Endothelial cell (in vitro differentiated cells): ENCODE measurements at regions not wholly inside any gene's neighbourhood (a gene's known extent, or its start where the extent isn't known, plus 50 kb on each side); places are given as distances from the start of the nearest gene placed in this dataset.

Source experiments
- DNase-seq: peaks from one replicate; pipeline ENCODE4 v3.0.0; 2021; ENCODE audit warnings: low spot score
- H3K27ac Mint-ChIP-seq: one replicate; pipeline ENCODE4 v1.8.0; 2021; ENCODE audit warnings: mixed read lengths, inconsistent platforms; ENCODE audit not compliant: unreplicated experiment
- H3K27me3 Mint-ChIP-seq: one replicate; pipeline ENCODE4 v1.8.0; 2021; ENCODE audit warnings: mild to moderate bottlenecking, moderate library complexity, mixed read lengths, inconsistent platforms; ENCODE audit not compliant: unreplicated experiment
- H3K36me3 Mint-ChIP-seq: one replicate; pipeline ENCODE4 v1.8.0; 2021; ENCODE audit warnings: mild to moderate bottlenecking, low read depth, mixed read lengths, inconsistent platforms; ENCODE audit not compliant: unreplicated experiment
- H3K4me1 Mint-ChIP-seq: one replicate; pipeline ENCODE4 v1.8.0; 2021; ENCODE audit warnings: mild to moderate bottlenecking, mixed read lengths, inconsistent platforms; ENCODE audit not compliant: unreplicated experiment
- H3K4me3 Mint-ChIP-seq: one replicate; pipeline ENCODE4 v1.8.0; 2021; ENCODE audit warnings: mild to moderate bottlenecking, mixed read lengths, inconsistent platforms; ENCODE audit not compliant: unreplicated experiment
- H3K9me3 Mint-ChIP-seq: one replicate; pipeline ENCODE4 v1.8.0; 2021; ENCODE audit warnings: mixed read lengths, inconsistent platforms; ENCODE audit not compliant: unreplicated experiment
- TF ChIP-seq, protein P1 (sequence below): fragments of 200-600 bp; sonication (generic); IDR thresholded peaks from one replicate; pipeline ENCODE4 v1.5.0; 2021; ENCODE audit warnings: antibody characterized with exemption; ENCODE audit not compliant: unreplicated experiment

DNA sequence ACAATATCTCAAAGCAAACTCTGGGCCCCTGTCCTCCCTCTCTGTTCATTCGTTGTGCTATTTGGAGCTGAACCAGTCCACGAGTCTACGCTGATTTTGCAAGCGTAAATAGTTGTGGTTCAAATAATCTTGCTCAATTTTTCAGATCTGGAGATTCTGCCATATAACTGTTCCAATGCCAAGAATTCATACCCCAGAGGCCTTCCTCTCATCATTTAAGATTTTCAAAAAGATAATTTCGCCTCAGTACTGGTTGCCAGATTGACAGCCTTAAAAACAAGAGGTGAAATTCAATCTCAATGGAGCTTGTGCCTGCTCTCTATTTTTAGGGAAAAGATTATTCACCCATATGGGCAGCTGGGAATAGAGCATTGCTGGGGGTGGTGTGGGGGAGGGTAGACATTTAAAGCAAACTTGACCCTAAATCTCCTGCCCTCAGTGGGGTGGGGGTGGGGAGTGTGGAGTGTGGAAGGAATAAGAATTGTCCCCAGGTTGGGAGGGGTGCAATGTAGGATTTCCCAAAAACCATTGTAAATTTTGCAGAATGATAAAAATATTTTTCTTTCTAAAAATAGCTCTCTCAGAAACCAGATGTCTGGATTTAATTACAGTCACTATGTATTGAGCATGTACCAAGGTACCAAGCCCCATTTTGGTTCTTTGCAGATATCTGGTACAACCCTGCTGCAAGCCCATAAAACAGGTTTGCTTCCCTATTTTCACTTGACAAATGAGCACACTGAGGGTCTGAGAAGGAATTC lies 104.7 kb upstream of the EEPD1 start:
- no peak for DNase-seq
- no peaks in the 10 kb centered on the region for H3K9me3 Mint-ChIP-seq
- H3K27ac Mint-ChIP-seq = no peak overlapping the region
- TF ChIP-seq, protein P1, sequence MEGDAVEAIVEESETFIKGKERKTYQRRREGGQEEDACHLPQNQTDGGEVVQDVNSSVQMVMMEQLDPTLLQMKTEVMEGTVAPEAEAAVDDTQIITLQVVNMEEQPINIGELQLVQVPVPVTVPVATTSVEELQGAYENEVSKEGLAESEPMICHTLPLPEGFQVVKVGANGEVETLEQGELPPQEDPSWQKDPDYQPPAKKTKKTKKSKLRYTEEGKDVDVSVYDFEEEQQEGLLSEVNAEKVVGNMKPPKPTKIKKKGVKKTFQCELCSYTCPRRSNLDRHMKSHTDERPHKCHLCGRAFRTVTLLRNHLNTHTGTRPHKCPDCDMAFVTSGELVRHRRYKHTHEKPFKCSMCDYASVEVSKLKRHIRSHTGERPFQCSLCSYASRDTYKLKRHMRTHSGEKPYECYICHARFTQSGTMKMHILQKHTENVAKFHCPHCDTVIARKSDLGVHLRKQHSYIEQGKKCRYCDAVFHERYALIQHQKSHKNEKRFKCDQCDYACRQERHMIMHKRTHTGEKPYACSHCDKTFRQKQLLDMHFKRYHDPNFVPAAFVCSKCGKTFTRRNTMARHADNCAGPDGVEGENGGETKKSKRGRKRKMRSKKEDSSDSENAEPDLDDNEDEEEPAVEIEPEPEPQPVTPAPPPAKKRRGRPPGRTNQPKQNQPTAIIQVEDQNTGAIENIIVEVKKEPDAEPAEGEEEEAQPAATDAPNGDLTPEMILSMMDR = no peak
- no peaks in the 10 kb centered on the region for H3K27me3 Mint-ChIP-seq
- no peaks in the 10 kb centered on the region for H3K36me3 Mint-ChIP-seq
- peaks cover 18% of the 10 kb centered on the region for H3K4me1 Mint-ChIP-seq
- no peak overlapping the region for H3K4me3 Mint-ChIP-seq

DNA sequence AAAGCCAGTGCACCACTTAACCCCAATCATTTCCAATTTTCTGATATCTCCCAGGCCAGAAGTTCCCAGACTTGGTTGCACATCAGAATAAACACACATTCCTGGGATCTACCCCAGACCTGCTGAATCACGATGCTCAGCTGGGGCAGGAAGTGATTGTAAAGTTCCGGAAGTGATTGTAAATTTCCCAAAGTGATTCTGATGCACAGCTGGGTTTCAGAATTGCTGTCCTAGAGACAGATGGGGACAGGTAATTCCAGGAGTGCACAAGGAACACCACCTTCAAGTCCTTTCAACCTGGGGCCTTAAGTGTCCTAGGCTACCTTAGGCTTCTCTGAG lies 104.2 kb upstream of the EEPD1 start:
- H3K27ac Mint-ChIP-seq = no peak overlapping the region
- TF ChIP-seq, protein P1 = no peak

DNA sequence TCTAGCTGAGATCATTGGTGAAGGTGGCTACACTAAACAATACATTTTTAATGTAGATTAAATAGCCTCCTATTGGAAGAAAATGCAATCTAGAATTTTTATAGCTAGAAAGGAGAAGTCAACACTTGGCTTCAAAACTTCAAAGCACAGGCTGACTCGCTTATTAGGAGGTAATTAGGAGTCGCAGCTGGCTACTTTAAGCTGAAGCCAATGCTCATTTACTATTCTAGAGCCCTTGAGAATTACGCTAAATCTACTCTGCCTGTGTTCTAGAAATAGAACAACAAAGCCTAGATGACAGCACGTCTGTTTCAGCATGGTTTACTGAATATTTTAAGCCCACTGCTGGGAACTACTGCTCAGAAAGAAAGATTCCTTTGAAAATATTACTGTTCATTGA lies 101.6 kb upstream of the EEPD1 start:
- TF ChIP-seq, protein P1 = no peak
- Mint-ChIP-seq H3K27me3 (no peaks in the 10 kb centered on the region), H3K4me3 (no peak overlapping the region), H3K27ac (no peak overlapping the region), H3K4me1 (peaks cover 4% of the 10 kb centered on the region), H3K9me3 (no peaks in the 10 kb centered on the region), H3K36me3 (no peaks in the 10 kb centered on the region)
- DNase-seq = no peak

More for the DNA sequence above, 104.2 kb upstream of the EEPD1 start:
- DNase-seq = no peak
- H3K9me3 Mint-ChIP-seq = no peaks in the 10 kb centered on the region
- no peaks in the 10 kb centered on the region for H3K36me3 Mint-ChIP-seq
- no peaks in the 10 kb centered on the region for H3K27me3 Mint-ChIP-seq
- no peak overlapping the region for H3K4me3 Mint-ChIP-seq
- peaks cover 18% of the 10 kb centered on the region for H3K4me1 Mint-ChIP-seq

DNA sequence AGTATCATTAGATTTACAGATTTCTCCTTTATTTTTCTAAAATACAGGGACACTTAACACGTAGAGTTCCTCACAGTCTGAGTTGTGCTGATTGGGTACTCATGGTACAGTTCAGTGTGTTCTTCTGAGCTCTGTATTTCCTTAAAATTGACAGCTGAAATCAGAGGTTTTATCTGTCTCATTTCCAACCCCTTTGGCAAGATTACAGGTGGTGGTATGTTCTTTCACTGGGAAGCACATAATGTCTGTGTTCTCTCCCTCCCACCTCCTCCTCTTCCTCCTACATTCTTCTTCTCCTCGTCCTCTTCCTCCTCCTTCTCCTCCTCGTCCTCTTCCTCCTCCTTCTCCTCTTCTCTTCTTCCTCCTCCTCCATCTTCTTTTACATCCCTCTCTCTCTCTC lies 99.5 kb upstream of the EEPD1 start:
- H3K27me3 Mint-ChIP-seq = no peaks in the 10 kb centered on the region
- TF ChIP-seq, protein P1 = no peak
- H3K36me3 Mint-ChIP-seq = no peaks in the 10 kb centered on the region
- no peak overlapping the region for H3K27ac Mint-ChIP-seq
- no peak for DNase-seq
- peaks cover 4% of the 10 kb centered on the region for H3K4me1 Mint-ChIP-seq
- no peak overlapping the region for H3K4me3 Mint-ChIP-seq
- no peaks in the 10 kb centered on the region for H3K9me3 Mint-ChIP-seq

DNA sequence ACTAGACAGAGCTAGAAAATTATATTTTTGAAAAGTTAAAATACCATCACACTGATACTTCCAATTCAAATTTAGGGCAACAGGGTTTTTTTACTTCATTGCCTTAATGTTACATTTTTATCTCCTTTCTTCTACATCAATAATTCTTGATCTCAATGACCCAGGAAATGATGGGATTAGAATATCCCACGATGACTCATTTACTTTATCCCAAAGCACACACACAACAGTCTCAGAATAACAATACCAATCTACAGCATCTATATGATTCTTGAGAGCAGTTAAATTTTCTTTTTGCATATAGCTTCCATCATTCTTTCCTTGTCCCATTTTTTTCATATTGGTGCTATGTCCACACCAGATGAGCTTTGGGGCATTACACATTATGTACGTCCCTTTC lies 98.4 kb upstream of the EEPD1 start:
- no peaks in the 10 kb centered on the region for H3K4me1 Mint-ChIP-seq
- H3K36me3 Mint-ChIP-seq = no peaks in the 10 kb centered on the region
- no peak overlapping the region for H3K27ac Mint-ChIP-seq
- H3K4me3 Mint-ChIP-seq = no peak overlapping the region
- no peaks in the 10 kb centered on the region for H3K27me3 Mint-ChIP-seq
- no peaks in the 10 kb centered on the region for H3K9me3 Mint-ChIP-seq
- TF ChIP-seq, protein P1 = no peak
- no peak for DNase-seq
